ENCODE measurements at regions not wholly inside any gene's neighbourhood (a gene's known extent, or its start where the extent isn't known, plus 50 kb on each side); places are given as distances from the start of the nearest gene placed in this dataset.

DNA sequence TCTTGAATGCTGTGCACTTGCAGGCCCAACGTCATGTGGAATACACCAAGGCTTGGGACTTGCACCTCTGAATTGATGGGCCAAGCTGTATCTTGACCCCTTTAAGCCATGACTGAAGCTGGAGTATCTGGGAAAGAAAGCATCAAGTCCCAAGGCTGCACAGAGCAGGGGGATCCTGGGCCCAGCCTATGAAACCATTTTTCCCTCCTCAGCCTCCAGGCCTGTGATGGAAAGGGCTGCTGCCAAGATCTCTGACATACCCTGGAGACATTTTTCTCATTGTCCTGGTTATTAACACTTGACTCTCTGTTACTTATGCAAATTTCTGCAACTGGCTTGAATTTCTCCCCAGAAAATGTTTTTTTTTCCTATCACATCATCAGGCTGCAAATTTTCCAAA is 174.0 kb upstream of the SNX2 start:
- Histone ChIP-seq H3K27me3 (no peaks in the 10 kb centered on the region), H3K4me1 (no peaks in the 10 kb centered on the region), H3K4me3 (no peak overlapping the region), H3K9me3 (no peaks in the 10 kb centered on the region), H3K36me3 (no peaks in the 10 kb centered on the region), H3K27ac (no peak overlapping the region)
- TF ChIP-seq, protein P1, sequence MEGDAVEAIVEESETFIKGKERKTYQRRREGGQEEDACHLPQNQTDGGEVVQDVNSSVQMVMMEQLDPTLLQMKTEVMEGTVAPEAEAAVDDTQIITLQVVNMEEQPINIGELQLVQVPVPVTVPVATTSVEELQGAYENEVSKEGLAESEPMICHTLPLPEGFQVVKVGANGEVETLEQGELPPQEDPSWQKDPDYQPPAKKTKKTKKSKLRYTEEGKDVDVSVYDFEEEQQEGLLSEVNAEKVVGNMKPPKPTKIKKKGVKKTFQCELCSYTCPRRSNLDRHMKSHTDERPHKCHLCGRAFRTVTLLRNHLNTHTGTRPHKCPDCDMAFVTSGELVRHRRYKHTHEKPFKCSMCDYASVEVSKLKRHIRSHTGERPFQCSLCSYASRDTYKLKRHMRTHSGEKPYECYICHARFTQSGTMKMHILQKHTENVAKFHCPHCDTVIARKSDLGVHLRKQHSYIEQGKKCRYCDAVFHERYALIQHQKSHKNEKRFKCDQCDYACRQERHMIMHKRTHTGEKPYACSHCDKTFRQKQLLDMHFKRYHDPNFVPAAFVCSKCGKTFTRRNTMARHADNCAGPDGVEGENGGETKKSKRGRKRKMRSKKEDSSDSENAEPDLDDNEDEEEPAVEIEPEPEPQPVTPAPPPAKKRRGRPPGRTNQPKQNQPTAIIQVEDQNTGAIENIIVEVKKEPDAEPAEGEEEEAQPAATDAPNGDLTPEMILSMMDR (IDR thresholded peaks at IDR 0.05) = no peak
- intact Hi-C loops (cut with DNase I) = no loop called here
- DNase-seq (ENCODE audit: low spot score in 2 of 2) = no peak

DNA sequence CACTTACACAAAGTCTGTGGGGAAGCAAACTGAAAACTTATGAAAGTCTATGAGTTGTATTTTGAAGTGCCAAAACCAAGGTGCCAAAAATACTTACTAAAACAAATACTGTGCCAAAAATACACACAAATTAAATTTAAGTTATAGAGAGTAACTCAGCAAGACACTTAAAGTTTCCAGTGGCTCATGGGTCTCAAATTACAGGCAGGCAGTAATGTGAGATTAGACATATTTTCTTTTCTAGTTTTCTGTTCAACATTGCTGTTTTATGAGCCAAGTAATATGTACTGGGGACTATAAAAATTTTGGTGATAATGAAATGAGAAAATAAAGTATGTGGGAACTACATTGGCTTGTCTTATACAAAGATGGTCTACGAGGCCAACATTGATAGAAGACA is 172.2 kb upstream of the SNX2 start:
- Histone ChIP-seq H3K36me3 (no peaks in the 10 kb centered on the region), H3K27me3 (no peaks in the 10 kb centered on the region), H3K4me3 (no peak overlapping the region), H3K9me3 (no peaks in the 10 kb centered on the region), H3K4me1 (no peaks in the 10 kb centered on the region), H3K27ac (no peak overlapping the region)
- TF ChIP-seq, protein P1 (IDR thresholded peaks at IDR 0.05) = no peak
- intact Hi-C loops (cut with DNase I) = no loop called here
- no peak for DNase-seq (ENCODE audit: low spot score in 2 of 2)

DNA sequence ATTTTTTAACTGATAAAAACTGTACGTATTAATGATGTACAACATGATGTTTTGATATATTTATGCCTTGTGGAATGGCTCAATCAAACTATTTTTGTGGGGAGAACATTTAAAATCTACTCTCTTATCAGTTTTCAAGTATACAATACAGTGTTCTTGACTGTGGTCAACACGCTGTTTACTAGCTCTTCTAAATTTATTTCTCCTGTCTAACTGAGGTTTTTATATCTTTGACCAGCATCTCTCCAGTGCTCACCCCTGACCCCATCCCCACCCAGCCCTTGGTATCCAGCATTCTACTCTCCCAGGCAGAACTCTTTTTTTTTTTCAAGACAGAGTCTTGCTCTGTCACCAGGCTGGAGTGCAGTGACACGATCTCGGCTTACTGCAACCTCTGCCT is 169.6 kb upstream of the SNX2 start:
- Histone ChIP-seq H3K4me3 (no peak overlapping the region), H3K9me3 (no peaks in the 10 kb centered on the region), H3K27ac (no peak overlapping the region), H3K27me3 (no peaks in the 10 kb centered on the region), H3K4me1 (no peaks in the 10 kb centered on the region), H3K36me3 (no peaks in the 10 kb centered on the region)
- intact Hi-C loops (cut with DNase I) = no loop called here
- TF ChIP-seq, protein P1 (IDR thresholded peaks at IDR 0.05) = no peak
- DNase-seq (ENCODE audit: low spot score in 2 of 2) = no peak

DNA sequence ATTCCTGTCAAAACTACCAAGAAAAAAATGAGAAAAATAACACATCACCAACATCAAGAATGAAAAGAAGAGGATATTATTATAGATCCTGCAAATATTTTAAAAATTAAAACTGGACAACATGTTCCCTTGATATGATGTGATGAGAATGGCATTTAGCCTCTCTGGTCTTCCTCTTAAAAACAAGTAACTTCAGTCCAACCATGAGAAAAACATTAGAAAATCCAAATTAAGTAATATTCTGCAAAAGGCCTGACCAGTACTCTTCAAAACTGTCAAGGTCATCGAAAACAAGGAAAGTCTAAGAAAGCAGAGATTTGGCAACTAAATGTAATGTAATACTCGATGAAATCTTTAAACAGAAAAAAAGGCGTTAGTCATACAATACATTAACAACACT is 167.1 kb upstream of the SNX2 start:
- TF ChIP-seq, protein P1 (IDR thresholded peaks at IDR 0.05) = no peak
- Histone ChIP-seq H3K27ac (no peak overlapping the region), H3K36me3 (no peaks in the 10 kb centered on the region), H3K27me3 (no peaks in the 10 kb centered on the region), H3K9me3 (no peaks in the 10 kb centered on the region), H3K4me1 (no peaks in the 10 kb centered on the region), H3K4me3 (no peak overlapping the region)
- intact Hi-C loops (cut with DNase I) = no loop called here
- no peak for DNase-seq (ENCODE audit: low spot score in 2 of 2)

DNA sequence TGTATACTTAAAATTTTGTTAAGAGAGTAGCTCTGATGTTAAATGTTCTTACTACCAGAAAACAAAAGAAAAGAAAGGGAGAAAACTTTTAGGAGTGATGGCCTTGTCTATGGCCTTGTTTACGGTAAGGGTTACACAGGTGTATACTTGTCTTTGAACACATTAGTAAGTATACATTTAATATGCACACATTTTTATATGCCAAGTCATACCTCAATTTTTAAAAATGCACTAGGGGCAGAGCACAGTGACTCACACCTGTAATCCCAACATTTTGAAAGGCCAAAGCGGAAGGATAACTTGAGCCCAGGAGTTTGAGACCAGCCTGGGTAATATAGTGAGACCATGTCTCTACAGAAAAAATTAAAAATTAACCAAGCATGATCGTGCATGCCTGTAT is 166.7 kb upstream of the SNX2 start:
- no peaks in the 10 kb centered on the region for H3K4me1 ChIP-seq
- H3K27ac ChIP-seq = no peak overlapping the region
- TF ChIP-seq, protein P1 (IDR thresholded peaks at IDR 0.05) = no peak
- no peak for DNase-seq (ENCODE audit: low spot score in 2 of 2)
- H3K4me3 ChIP-seq = no peak overlapping the region
- no peaks in the 10 kb centered on the region for H3K27me3 ChIP-seq
- intact Hi-C loops (cut with DNase I) = no loop called here
- no peaks in the 10 kb centered on the region for H3K9me3 ChIP-seq
- H3K36me3 ChIP-seq = no peaks in the 10 kb centered on the region

DNA sequence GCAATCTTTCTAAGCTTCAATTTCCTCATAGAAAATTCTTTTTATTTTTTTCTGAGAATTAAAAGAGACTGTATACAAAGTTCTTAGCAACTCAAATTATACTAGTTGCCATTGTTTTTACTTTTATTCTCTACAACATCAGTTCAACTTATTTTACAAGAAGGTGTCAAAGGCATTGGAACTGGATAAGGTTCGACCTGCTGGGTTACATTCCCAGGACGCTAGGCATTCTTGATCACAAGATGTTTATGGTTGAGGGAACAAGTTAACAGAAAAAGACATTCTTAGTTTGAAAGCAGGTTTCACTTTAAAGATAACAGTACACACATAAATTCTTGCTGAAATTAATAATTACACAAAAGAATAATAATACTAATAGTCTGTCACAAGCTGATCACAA is 163.5 kb upstream of the SNX2 start:
- Histone ChIP-seq H3K27me3 (no peaks in the 10 kb centered on the region), H3K9me3 (no peaks in the 10 kb centered on the region), H3K36me3 (no peaks in the 10 kb centered on the region), H3K4me3 (no peak overlapping the region), H3K4me1 (no peaks in the 10 kb centered on the region), H3K27ac (no peak overlapping the region)
- TF ChIP-seq, protein P1 (IDR thresholded peaks at IDR 0.05) = no peak
- DNase-seq (ENCODE audit: low spot score in 2 of 2) = no peak
- intact Hi-C loops (cut with DNase I) = no loop called here

Measured in ascending aorta (tissue), 2 donors.